T47D (cell line): ENCODE measurements at regions not wholly inside any gene's neighbourhood (a gene's known extent, or its start where the extent isn't known, plus 50 kb on each side); places are given as distances from the start of the nearest gene placed in this dataset.

Experiments
- DNase-seq, 2 experiments: peaks; one replicate each; pipeline versions ENCODE4 v3.0.0 to v3.0.0-alpha.2; 2011 to 2012; ENCODE audit warnings: low read depth in 1 of 2, low spot score in 1 of 2
- JUND ChIP-seq: IDR thresholded peaks from 2 replicates; pipeline ENCODE4 v1.6.1; 2012; ENCODE audit warnings: low read depth
- in situ Hi-C: cut with HindIII; loops from 2 replicates; pipeline ENCODE4 v1.10.0; 2016; ENCODE audit warnings: low sequenced_read_pairs, low pct_unique_long_range_greater_than_20kb

DNA sequence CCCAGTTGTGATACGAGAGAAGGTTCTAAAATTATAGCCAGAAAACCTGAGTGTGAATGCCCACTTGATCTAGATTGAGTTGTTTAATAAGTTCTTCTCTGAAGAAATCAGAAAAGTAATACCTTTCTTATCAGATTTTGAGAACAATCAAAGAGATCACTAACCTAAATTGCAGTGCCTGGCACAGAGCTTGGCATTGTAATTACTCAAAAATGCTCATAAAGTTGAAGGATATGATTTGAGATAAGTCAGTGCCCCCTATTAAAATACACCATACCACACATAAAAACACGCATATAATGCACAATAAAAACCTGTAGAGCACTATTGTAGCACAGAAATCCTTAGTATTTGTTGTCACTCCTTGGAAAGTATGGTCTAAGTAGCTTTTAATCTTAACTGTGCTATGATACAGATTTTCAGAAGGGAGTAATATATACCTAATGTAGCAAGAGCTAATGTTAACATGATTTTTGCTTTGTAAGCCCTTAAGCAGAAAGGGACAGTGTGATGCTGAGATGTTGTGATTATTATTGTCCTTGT, 257.5 kb upstream of the CDH18 start:
- DNase-seq = no peak
- no peak for TF ChIP-seq JUND
- in situ Hi-C loops = no loop called here

DNA sequence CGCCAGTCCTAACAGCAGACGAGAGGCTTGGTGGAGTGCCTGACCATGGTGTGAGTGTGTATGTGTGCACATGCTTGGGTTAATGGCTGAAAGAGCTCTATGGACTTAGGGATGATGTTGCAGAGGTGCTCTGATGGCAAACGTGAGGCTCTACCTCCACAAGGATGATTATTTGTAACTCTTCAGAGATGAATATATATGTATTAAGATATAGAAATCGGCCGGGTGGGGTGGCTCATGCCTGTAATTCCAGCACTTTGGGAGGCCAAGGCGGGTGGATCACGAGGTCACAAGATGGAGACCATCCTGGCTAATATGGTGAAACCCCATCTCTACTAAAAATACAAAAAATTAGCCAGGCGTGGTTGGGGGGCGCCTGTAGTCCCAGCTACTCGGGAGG, 253.4 kb upstream of the CDH18 start:
- in situ Hi-C loops = no loop called here
- TF ChIP-seq JUND = no peak
- no peak for DNase-seq

DNA sequence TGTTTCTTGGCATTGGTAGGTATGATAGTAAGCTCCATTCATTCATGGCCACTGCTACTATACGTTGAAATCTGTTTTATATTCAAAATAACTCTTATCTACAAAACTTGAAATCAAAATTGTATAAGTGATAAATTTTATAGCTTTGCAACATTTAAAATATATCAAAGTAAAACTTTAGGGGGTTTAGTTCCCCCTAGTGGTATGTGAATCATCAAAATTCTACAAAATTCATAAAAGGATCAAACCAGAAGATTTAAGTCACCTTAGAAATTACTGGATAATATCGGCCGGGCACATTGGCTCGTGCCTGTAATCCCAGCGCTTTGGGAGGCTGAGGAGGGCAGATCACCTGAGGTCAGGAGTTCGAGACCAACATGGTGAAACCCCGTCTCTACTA, 243.0 kb upstream of the CDH18 start:
- in situ Hi-C loops = no loop called here
- TF ChIP-seq JUND = no peak
- DNase-seq = peak in 1 of 2 experiments; percentile 1

DNA sequence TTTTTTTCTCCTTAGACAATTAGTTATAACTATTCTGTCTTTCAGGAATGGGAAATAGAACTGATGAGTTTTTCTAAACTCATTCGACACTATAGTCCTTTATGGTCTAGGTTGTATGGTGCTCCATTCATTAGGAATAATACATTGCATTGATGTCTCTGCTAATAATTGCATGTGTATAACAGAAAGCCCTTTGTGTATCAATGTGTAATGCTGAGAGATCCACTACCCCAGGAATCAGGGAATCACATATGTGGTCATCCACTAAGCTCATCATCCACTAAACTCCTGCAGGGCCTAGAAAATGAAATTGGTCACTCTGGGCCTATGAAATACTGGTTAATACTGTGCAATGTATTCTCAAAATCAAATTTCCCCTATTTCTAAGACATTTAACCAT, 242.0 kb upstream of the CDH18 start:
- in situ Hi-C loops = no loop called here
- TF ChIP-seq JUND = no peak
- DNase-seq = no peak

DNA sequence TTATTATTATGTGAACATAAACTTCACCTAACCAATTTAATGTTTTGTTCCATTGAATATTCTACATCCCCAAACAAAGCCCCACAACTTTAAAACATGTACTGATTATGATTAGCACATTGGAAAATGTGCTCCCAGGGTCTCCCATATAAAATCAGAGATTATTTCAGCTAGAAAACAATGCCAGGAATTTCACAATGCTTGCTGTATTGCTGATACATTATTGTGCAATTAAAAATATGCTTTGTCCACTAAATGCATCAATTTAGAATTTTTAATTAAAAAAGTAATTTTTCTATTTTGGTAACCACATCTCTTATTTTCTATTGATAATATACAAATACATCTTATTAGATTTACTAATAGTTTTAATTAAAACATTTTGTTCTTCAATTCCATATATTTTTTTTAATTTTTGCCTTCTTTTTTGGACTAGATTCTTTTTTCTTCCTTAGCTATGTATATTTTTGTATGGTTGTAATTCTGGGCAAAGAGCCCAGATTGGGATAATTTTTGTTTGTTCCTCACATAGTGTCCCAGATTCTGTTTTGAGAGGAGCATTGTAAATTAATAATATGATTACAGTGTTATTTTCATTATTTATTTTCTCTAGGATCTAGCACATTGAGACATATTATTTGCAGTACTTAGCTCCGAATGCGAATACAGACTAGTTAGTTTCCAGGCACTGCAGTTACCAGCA, 241.5 kb upstream of the CDH18 start:
- TF ChIP-seq JUND = no peak
- in situ Hi-C loops = no loop called here
- DNase-seq = no peak

DNA sequence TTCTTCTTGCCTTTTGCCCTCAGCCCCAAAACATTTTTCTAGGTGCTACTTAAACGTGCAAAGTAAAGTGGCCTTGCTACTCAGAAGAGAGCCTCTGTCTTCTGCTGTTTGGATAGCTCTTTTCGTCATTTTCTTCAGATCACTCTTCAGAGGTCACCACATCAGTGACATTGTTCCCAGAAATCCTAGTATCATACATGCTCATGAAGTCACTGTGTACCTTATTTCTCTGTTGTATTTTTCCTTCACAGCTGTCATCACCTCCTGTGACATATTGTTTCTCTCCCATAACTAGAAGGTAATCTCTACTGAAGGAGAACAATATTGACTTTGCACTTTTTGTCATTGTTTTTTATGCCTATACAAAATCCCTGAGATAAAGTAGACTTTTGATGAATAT, 237.0 kb upstream of the CDH18 start:
- no peak for DNase-seq
- no peak for TF ChIP-seq JUND
- in situ Hi-C loops = no loop called here

DNA sequence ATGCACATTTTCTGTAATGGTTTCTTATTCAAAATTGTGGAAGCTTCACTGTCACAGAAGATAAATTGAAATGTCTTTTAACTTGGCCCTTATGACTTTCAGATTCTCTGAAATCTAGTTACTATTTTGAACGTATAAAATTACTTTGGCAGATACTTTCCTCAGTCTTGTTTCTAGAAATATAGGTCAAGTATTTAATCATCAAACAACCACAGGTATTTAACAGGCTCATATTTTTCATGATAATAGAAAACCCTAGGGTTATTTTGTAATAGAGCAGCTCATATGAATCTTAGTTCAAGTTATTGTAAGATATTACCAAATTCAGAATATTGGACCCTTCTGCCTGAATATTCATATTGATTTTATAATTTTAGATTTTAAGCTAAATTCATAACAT, 236.0 kb upstream of the CDH18 start:
- TF ChIP-seq JUND = no peak
- in situ Hi-C loops = no loop called here
- DNase-seq = no peak

DNA sequence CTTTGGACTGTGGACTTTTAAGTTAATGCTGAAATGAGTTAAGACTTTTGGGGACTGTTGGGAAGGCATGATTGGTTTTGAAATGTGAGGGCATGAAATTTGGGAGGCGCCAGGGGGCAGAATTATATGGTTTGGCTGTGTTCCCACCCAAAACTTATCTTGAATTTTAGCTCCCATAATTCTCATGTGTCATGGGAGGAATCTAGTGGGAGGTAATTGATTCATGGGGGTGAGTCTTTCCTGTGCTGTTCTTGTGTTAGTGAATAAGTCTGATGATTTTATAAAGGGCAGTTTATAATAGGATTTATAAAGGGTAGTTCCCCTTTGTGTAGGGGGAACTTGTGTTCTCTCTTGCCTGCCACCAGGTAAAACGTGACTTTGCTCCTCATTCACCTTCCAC, 235.5 kb upstream of the CDH18 start:
- no peak for DNase-seq
- in situ Hi-C loops = no loop called here
- TF ChIP-seq JUND = no peak

DNA sequence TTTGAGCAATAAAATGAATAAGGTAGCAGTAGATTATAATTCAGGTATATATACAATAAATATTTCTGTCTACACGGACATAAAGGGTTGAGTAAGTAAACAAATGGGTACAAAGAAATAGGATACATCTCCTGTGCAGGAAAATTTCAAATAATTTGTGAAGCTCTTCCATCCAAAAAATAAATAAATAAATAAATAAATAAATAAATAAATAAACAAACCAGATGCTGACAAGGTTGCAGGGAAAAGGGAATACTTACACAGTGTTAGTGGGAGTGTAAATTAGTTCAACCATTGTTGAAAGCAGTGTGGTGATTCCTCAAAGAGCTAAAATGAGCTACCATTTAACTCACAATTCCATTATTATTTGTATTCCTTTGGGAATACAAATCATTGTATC, 227.3 kb upstream of the CDH18 start:
- DNase-seq = no peak
- no peak for TF ChIP-seq JUND

DNA sequence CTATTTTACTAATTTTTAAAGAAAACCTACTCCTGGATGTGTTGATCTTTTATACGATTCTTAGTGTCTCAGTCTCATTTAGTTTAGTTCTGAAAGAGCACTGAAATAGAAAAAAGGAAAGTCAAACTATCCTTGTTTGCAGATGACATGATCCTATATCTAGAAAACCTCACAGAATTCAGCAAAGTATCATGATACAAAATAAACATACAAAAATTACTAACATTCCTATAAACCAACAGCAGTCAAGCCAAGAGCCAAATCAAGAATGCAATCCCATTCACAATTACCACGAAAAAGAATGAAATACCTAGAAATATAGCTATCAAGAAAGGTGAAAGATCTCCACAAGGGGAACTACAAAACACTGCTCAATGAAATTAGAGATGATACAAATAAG, 225.8 kb upstream of the CDH18 start:
- in situ Hi-C loops = no loop called here
- DNase-seq = no peak
- no peak for TF ChIP-seq JUND

More for the DNA sequence above, 227.3 kb upstream of the CDH18 start:
- in situ Hi-C loops = no loop called here

DNA sequence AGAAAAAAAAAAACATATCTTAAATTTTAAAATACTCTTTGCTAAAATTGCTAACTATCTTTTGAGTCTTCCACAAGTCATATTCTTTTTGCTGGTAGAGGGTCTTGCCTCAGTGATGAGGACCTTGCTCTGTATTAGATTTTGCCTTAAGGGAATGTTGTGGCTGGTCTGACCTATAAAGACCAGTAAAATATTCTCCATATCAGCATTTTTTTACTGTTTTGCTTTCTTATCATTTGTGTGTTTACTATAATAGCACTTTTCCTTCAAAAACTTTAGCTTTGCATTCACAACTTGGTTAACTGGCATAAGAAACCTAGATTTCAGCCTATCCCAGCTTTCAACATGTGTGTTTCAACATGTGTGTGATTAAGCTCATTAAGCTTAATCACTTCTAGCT, 224.7 kb upstream of the CDH18 start:
- TF ChIP-seq JUND = no peak
- DNase-seq = no peak
- in situ Hi-C loops = no loop called here

DNA sequence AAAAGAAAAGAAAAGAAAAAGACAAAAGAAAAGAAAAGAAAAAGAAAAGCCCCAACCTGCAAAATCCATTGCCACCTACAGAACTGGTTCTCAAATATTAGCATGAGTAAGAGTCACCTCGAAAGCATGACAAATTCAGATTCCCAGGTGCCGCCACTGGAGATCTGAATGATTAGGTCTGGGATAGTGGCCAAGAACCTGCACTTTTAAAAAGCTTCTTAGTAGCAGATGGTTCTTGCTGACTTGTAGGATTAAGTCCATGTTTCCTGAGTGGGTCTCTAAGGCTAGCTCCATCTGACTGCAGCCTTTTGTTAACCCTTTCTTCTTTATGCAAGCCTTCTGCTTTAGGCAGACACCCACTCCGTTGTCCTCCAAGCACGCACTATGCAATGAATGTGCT, 178.5 kb upstream of the CDH18 start:
- TF ChIP-seq JUND = 0 out of 2 replicates have a peak, but pooled peaks have one; percentile 14
- peak in 1 of 2 experiments; percentile 38 for DNase-seq
- in situ Hi-C loops = no loop called here

DNA sequence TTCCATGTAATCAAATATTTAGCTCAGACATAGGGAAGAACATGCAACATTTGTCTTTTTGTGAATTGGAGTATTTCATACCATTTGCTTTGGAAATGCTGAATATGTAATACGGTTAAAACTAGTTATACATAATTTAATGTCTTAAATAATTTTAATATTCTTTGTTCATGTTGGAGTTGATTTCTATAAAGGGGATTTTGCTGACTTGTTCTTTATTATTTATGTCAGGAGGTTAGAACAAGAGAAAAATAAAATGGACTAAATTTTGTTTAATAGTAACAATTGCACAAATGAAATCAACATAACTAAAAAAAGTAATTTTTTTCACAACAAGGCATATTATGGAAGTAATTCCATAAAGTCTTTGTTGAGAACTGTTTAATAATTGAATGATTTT, 170.0 kb upstream of the CDH18 start:
- in situ Hi-C loops = no loop called here
- DNase-seq = no peak
- TF ChIP-seq JUND = no peak

DNA sequence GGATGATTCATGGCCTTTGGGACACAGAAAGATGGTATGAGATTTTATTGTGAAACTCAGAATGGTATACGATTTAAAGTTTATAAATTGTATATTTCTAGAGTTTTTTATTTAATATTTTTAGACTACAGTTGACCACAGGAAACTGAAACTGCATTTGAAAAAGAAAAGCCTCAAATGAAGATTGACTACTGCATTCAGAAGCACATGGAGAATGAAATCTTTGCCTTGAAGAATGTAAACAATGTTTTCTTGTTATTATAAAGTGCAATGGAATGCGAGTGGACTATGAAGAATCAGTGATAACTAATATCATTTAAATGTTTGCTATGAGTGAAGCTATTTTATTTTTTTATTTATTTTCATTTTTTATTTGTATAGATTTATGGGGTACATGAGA, 169.1 kb upstream of the CDH18 start:
- in situ Hi-C loops = no loop called here
- DNase-seq = no peak
- no peak for TF ChIP-seq JUND
